NCI-H748 (cell line): ENCODE measurements at regions not wholly inside any gene's neighbourhood (a gene's known extent, or its start where the extent isn't known, plus 50 kb on each side); places are given as distances from the start of the nearest gene placed in this dataset.
"Not testable (repeated sequence)": the region's sequence is repeated elsewhere in the genome, so short reads cannot be mapped to it uniquely, and the experiment has no call there.

Experiments
- DNase-seq: peaks from one replicate; lab custom pipeline; 2025; ENCODE audit not compliant: unreplicated experiment; lab: John Stamatoyannopoulos, UW

DNA sequence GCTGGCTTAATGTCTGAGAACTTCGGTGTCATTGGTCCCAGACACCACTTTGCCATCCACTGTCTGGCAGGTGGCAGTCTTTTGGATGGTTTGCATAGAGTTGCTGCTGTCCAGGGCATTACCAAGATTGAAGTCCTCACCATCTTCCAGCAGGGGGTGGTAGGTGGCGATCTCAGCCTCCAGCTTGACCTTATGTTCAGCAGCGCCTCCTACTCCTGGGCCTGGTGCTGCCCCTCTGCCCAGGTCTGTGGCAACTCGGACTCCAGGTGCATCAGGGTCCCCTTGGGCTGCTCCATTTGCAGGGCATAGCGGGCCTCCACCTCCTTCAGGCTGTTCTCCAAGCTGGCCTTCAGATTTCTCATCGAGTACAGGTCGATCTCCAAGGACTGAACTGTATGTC lies 573.3 kb upstream of the NCAM2 start:
- no peak for DNase-seq

DNA sequence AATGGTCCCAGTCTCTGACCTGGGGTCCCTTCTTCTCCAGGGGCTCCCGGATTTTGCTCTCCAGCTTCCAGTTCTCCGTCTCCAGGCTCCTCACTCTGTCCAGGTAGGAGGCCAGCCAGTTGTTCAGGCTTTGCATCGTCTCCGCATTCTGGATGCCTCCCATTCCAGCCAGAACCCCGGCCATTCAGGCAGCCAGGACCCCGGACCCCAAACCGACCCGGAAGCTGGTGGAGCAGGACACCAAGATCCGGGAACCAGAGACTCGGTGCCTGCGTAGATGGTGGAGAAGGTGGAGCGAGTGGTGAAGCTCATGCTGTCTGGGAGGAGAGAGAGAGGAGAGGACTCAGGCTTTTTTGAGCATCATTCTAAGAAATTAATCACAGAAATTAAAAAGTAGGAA lies 572.4 kb upstream of the NCAM2 start:
- DNase-seq: no peak

DNA sequence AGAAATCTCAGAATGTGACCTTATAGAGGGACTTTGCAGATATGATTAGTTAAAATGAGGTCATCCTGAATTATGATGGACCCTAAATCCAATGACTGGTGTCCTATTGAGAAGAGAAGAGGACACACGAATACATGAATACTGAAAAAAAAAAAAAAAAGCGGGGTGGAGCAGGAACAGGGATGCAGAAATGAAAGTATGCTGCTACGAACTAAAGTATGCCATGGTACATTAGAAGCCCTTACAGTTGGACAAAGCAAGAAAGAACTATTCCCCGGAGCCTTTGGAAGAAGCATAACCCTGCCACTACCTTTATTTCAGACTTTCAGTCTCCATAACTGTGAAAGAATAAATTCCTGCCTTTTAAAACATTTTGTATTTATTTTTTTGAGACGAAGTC lies 557.9 kb upstream of the NCAM2 start:
- no peak for DNase-seq

DNA sequence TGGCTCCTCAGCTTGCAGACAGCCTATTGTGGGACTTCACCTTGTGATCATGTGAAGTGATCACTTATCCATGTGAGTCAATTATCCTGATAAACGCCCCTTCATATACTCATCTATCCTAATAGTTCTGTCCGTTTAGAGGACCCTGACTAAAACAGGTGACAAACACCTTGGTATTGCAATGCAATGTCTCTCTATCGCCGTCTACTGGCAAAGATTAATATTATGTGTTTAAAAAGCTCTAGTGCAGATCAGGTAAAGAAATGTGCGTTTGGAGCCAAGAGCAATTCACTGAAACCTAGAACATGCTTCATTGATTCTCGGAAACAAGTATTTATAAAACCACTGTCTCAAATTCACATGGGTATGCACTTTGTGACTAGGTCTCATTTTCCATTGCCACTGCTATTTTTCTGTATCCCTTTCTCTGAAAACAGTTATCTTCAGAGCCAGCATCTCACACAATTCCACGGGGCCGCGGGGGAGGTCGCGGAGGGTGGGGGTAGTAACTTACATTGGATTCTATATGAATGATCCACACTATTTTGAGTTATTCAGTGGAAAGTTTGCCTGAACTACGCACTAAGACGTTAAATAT lies 554.6 kb upstream of the NCAM2 start:
- peak; percentile 67 for DNase-seq

DNA sequence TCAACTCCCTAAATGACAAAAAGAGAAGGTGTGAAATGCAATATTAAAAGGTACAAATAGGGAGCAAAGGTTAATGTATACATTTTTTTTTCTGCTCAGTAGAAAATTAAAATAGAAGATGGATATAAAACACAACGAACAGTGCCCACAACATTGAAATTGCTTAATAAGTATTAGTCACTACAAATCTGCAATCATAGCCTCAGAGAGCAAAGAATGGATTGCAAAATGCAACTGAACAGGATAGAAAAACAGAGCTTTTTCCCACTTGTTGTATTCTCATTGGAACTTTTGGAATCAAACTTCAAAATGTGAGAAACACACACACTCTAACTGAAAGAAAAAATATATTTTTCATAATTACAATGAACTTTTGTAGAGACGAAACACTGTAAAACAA lies 552.2 kb upstream of the NCAM2 start:
- DNase-seq: no peak

DNA sequence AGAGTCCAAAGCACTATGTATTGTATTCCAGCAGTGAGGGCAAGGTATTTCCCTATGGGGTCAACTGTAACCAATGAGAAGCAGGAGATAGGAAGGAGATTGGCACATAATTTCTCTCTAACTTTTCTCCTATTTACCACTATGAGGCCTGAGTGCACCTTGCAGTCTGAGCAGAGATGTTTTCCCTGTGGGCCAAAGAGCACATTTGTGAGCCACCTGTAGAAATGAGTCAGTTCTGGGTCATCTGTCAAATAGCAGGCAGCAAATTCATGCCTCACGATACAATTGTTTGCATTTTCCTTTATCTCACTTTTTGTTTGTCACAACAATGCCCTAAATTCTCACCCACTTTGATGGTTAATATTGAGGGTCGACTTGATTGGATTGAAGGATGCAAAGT lies 547.2 kb upstream of the NCAM2 start:
- DNase-seq: no peak

DNA sequence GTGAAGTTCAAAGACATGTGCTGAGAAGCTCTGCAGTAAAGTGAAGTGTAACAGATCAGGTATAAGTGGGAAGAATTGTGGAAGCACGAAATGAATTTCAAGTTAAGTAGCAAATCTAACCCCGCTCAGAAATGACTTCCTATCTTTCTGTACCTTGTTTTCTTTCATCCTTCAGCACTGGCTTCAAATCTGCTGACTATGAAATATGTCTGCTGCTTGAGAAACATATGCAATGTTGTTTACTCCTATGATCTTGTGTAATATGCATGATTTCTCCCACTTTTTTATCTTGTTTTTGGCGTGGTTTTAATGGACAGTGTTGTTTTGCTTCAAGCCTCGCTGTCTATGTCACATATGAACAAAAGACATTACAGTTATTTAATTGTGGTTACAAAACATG lies 545.3 kb upstream of the NCAM2 start:
- no peak for DNase-seq

DNA sequence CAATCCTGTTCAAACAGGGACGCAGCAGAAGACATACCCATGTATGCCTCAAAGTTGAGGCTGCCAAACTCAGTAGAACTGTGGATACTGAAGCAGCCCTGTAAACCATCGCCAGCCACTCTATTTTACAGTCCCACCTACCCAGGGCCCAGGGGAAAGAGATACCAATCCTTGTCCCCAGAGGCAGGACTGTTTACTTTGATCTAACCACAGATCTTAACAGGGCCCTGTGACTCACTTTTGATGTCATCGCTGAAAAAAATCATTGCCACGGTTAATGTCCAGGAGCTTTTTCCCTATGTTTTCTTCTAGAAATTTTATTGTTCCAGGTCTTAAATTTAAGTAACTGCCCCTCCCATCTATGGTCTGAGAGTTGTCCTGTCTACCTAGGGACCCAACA lies 538.4 kb upstream of the NCAM2 start:
- DNase-seq: no peak

DNA sequence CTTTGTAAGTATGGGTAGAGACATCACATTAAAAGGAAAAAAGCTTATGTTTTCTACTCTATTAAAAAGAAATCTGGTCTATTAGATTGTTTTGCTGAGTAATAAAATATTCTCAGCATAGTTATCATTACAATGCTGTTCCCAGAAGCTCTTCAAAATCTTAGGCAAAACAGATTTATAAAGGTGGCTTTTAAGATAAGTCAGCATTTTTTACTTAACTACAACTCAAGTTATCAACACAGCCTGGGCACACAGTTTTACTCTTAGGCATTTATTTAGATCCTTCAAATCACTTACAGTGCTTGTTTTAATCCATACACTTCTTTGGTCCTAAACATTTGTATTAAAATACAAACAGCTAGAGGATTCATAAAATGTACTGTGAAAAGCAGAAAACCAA lies 534.8 kb upstream of the NCAM2 start:
- no peak for DNase-seq

DNA sequence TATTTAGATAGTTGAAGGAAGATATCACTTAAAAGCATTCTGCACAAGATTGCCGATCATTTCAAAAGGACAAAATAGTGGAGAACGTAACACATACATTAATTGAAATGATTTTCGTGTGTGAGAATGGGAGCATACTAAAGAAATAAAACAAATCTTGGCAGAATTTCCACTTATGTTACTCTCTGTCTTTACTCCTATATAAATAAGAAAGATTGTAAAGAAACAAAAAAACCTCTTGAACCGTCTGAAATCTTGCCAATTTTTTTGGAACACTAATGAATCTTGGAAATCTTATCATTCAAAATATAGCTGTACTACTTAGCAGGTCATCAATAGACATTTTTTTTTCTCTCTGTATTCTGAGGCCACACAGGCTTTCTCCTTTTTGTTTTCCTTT lies 528.8 kb upstream of the NCAM2 start:
- no peak for DNase-seq

DNA sequence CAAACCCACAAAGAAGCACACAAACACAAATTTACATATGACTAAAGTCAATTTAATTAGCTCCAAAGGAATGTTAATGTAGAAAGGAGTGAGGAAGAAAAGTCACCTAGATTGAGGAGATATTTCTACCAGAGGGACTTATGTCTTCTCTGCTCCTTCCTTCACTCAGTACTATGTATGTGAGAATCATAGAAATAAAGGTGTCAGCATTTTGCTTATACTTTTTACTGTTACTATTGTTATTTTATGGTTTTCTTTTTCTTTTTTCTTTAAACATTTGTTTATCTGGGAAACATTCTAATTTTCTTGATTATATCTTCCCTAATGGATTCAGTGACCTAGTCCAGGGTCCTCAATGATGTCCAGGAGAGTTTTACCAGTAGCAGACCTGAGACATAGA lies 511.9 kb upstream of the NCAM2 start:
- DNase-seq: no peak

DNA sequence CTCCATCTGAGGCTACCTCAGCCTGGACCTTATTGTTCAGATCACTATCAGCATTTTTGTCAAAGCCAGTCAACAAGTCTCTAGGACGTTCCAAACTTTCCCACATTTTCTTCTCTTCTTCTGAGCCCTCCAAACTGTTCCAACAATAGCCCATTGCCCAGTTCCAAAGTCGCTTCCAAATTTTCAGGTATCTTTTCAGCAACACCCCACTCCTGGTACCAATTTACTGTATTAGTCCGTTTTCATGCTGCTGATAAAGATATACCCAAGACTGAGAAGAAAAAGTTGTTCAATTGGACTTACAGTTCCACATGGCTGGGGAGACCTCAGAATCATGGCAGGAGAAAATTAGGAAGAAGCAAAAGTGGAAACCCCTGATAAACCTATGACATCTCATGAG lies 495.3 kb upstream of the NCAM2 start:
- DNase-seq: not testable (repeated sequence)

DNA sequence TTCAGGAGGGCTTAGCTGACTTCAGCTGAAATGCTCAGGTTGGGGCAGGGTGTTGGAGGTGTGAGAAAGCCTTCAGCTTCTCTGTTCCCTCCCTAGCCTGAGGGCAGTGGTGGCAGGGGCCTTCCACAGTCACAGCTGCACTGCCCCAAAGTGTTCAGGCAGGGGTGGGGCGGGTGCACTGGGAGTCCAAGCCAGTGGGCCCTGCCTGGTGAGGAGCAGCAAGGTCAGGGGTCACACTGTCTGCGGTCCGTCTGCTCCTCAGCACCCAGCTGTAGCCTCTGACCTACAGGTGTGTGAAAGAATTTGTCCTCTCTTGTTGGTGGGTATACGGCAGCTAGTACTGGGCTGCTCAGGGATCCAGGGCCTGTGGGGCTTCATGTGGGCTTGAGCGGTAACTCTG lies 490.4 kb upstream of the NCAM2 start:
- DNase-seq: no peak

DNA sequence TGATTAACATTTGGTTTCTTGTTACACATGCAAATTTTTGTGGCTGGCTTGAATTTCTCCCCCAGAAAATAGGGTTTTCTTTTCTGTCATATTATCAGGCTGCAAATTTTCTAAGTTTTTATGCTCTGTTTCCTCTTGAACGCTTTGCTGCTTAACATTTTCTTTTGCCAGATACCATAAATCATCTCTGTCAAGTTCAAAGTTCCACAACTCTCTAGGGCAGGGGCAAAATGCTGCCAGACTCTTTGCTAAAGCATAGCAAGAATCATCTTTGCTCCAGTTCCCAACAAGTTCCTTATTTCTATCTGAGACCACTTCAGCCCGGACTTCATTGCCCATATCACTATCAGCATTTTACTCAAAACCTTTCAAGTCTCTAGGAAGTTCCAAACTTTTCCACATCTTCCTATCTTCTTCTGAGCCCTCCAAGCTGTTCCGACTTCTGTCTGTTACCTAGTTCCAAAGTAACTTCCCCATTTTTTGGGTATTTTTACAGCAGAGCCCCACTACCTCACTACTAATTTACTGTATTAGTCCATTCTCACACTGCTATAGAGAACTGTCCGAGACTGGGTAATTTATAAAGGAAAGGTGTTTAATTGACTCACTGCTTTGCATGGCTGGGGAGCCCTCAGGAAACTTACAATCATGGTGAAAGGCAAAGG lies 486.9 kb upstream of the NCAM2 start:
- no peak for DNase-seq

DNA sequence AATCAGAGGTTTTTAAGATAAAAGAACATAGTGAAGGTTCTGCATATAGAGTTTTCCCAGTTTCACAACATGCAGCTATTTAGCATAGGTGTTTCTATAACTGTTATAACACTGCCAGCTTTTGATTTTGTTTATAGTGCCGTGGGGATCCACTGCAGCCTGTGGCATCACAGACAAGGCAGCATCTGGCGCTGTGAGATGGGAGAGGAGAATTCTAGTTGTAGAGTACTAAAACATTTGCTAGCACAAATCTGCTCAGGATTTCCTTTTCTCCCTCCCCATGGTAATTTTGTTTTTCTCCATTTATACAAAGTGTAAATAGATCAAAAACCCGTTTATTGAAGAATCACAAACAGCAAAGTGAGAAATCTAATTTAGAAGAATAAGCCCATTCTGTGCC lies 482.8 kb upstream of the NCAM2 start:
- DNase-seq: no peak

DNA sequence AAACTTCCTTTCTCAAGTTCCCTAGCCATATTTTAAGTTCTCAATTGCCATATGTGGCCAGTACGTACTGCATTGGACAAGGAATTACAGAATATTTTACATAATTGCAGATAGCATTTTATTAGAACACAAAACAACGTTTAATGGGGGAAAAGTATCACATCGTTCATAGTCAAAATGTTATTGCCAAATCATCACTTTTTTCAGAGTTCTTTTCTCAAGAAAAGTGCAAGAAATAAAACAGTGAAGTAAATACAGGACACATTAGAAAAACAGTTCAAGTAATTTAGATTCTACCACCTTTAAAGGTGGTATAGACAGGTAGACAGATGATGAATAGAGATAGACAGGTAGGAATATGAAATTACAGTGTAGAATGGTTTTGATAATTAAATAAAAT lies 479.1 kb upstream of the NCAM2 start:
- DNase-seq: no peak

DNA sequence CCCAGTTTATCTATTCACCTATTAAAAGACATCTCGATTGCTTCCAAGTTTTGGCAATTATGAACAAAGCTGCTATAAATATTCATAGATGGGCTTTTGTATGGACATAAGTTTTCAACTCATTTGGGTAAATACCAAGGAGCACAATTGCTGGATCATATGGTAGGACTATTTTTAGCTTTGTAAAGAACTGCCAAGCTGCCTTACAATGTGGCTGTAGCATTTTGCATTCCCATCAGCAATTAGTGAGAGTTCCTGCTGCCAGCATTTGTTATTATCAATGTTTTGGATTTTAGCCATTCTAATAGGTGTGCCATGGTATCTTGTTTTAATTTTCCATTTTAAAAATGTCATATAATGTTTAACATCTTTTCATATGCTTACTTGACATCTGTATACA lies 475.6 kb upstream of the NCAM2 start:
- DNase-seq: no peak

DNA sequence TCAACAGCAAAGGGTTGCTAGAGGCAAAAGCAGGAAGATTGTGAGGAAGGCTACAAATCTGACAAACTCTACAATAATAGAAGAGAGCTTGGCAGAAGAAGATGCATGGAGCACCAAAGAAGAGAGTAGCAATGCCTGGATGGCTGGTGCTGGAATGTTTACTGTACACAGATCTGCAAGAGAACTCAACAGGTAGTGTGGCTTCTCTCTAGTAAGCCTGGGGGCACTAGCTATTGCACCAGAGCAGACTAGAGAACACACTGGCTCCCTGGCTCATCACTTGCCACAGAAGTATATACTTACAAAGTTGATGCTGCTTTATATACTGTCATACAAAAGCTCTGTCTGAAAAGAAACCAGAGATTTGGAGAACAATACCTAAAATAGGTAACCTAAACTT lies 475.0 kb upstream of the NCAM2 start:
- no peak for DNase-seq

DNA sequence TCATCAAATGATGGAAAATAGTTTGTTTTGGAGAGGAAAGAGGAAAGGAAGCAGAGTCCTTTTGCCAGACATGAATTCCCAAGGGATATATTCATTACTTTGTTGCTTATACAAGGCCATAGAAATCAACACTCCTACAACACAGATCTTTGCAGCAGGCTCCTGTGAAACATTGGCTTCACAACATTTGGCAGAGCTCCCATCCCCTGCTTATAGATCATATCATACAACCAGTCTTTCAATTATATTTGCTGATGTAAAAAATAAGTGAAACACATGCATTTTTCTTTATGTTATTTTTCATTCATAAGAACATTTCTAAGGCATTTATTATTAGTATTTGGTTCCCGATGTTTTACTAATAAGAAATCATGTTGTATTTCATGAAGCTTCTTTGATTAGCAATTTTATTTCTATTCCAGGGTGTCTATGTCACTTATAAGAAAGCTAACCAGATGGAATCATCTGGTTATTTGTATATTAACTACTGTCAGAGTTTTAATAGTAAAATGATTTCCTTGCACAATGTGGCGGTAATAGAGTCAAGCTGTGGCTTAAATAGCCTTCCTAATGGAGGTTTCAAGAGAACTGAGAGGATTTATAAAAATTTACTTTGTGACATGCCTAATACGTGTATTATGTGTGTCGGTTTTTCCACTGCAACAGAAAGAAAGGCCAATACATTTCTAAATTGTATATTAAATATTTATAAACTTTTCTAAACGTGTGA lies 470.3 kb upstream of the NCAM2 start:
- no peak for DNase-seq

DNA sequence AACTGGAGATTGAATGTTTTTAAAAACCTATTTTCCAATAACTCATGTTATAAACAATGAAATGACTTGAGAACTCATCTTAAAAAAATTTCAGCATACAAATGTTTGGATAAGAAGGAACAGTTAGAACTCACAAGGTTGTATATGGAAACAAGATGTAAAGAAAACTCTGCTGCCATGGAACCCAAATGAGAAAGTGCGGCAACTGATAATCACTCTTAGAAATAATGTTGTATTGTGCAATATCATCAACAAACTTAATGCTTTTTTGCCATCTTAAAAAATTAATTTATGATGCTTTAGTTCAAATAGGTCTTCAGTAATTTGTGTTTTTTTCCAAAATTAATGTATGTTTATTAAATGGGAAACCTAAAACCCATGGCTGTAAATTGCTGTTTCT lies 461.1 kb upstream of the NCAM2 start:
- no peak for DNase-seq

DNA sequence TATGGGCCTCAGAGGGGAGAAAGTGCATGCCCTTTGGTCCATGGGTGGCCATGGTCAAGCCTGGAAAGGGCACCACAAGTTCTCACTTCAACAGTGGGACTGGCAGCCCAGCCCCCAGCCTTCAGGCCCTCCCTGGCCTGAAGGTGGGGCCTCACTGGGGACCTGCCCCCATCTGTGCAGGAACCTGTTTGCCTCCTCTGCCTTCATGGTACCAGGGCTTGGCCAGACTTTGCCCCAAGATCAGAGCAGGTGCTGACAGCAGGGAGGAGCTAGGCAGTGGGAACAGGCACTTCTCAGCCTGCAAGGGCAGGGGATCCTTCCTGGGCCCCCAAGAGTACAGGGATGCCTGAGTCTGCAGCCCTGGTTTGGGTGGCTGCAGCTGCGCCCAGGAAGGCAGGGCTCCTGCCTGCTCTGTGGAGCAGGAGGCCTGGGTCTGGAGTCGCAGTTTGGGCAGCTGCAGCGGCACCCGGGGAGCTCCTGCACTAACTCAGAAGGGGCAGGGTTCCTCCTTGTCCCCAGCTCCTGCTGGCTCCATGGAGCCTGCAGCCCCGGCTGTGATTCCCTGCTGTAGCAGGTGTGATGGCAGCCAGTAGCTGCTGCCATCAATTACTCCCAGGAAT lies 460.1 kb upstream of the NCAM2 start:
- no peak for DNase-seq

DNA sequence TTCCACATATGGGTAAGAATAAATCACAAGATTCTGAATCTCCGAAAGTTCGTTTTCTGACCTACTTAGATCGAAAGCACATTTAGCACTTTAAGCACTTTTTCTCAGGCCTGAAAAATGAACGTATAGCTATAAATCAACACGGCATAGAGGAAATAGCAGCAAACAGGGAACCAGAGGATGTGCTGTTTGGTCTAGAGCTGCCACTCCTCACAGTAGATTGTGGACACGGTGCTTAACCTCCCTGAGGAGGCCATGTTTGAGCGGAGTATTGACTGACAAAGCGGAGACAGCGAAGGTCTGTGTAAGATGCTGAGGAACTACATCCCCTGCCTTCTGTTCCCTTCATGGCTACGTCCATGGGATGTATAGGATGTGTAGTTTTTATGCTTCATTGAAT lies 452.8 kb upstream of the NCAM2 start:
- no peak for DNase-seq
